B cell (primary cell): ENCODE measurements at regions not wholly inside any gene's neighbourhood (a gene's known extent, or its start where the extent isn't known, plus 50 kb on each side); places are given as distances from the start of the nearest gene placed in this dataset.

ENCODE experiments used
- ATAC-seq: fragments of 200-7000 bp; cut with Tn5 transposase; one replicate; pipeline ENCODE4 v1.10.0; 2021; ENCODE audit warnings: low read depth, mild to moderate bottlenecking, moderate number of reproducible peaks, moderate library complexity
- CTCF ChIA-PET: fragments of 350-600 bp; sonication (Branson Sonifier 250); formaldehyde crosslinking; loops from one replicate; lab custom pipeline; 2021; ENCODE audit warnings: antibody characterized with exemption, inconsistent platforms; lab: Charles Lee
- POLR2A ChIA-PET: fragments of 350-600 bp; sonication (Branson Sonifier 250); formaldehyde crosslinking; loops from one replicate; lab custom pipeline; 2021; ENCODE audit warnings: antibody characterized with exemption; lab: Charles Lee
- DNase-seq: peaks from one replicate; pipeline ENCODE4 v3.0.0; 2013
- H2AFZ ChIP-seq: 2 replicates; pipeline ENCODE4 v1.6.1; 2012; ENCODE audit warnings: mild to moderate bottlenecking, low read depth, low read length; ENCODE audit not compliant: insufficient read depth, poor library complexity, severe bottlenecking
- H3K27ac ChIP-seq, 2 donors: 1 replicate in 1 of 2; 2 replicates in 1 of 2; pipeline ENCODE4 v1.5.1; 2012 to 2013; ENCODE audit warnings: low read length in 2 of 2, mild to moderate bottlenecking in 2 of 2, moderate library complexity in 1 of 2
- H3K27me3 ChIP-seq, 4 experiments: fragments of 200-600 bp in 1 of 4; sonication (generic) in 1 of 4; replicated peaks in 1 of 4; 1 replicate in 2 of 4; 2 replicates in 2 of 4; pipeline versions ENCODE4 v1.6.1 to v1.7.0; 2013 to 2016; ENCODE audit warnings: low read length in 3 of 4, mild to moderate bottlenecking in 2 of 4, mixed read lengths in 1 of 4, moderate library complexity in 1 of 4; ENCODE audit not compliant: insufficient read depth in 4 of 4, control insufficient read depth in 3 of 4; ENCODE audit errors: control extremely low read depth in 1 of 4
- H3K36me3 ChIP-seq, 2 experiments: replicated peaks in 1 of 2; 1 replicate in 1 of 2; 2 replicates in 1 of 2; pipeline versions ENCODE4 v1.6.1 to v1.7.1; 2013; ENCODE audit warnings: low read length in 1 of 2; ENCODE audit not compliant: insufficient read depth in 2 of 2, control insufficient read depth in 1 of 2; ENCODE audit errors: control extremely low read depth in 1 of 2, extremely low read depth in 1 of 2
- H3K4me1 ChIP-seq, 2 donors: fragments of 200-600 bp in 1 of 2; sonication (generic) in 1 of 2; 1 replicate in 1 of 2; 2 replicates in 1 of 2; pipeline versions ENCODE4 v1.5.1 to v1.6.1; 2013 to 2017; ENCODE audit warnings: low read length in 2 of 2; ENCODE audit not compliant: control insufficient read depth in 2 of 2, insufficient read depth in 2 of 2
- H3K4me2 ChIP-seq: replicated peaks from 2 replicates; pipeline ENCODE3; 2012; ENCODE audit warnings: mild to moderate bottlenecking, low read depth, low read length; ENCODE audit not compliant: poor library complexity, severe bottlenecking
- H3K4me3 ChIP-seq, 5 experiments: fragments of 200-600 bp in 1 of 5; sonication (generic) in 1 of 5; 1 replicate in 3 of 5; 2 replicates in 2 of 5; pipeline versions ENCODE4 v1.5.1 to v1.7.0; 2011 to 2016; ENCODE audit warnings: low read length in 4 of 5, mild to moderate bottlenecking in 4 of 5, low read depth in 2 of 5, control low read depth in 1 of 5, moderate library complexity in 1 of 5; ENCODE audit not compliant: insufficient read depth in 1 of 5; ENCODE audit errors: control extremely low read depth in 1 of 5, extremely low read depth in 1 of 5
- H3K79me2 ChIP-seq: fragments of 200-600 bp; sonication (generic); one replicate; pipeline ENCODE4 v1.6.0; 2016; ENCODE audit warnings: low read length; ENCODE audit not compliant: control insufficient read depth, insufficient read depth
- H3K9ac ChIP-seq: fragments of 200-600 bp; sonication (generic); 2 replicates; pipeline ENCODE4 v1.6.1; 2017; ENCODE audit warnings: mild to moderate bottlenecking, low read length, moderate library complexity
- H3K9me3 ChIP-seq, 3 donors: one replicate each; pipeline versions ENCODE4 v1.6.1 to v1.7.1; 2013; ENCODE audit warnings: low read length in 2 of 3; ENCODE audit not compliant: control insufficient read depth in 2 of 3, insufficient read depth in 1 of 3; ENCODE audit errors: control extremely low read depth in 1 of 3
- H4K20me1 ChIP-seq: 2 replicates; pipeline ENCODE4 v1.6.0; 2012; ENCODE audit warnings: mild to moderate bottlenecking, low read length; ENCODE audit not compliant: insufficient read depth, control insufficient read depth, poor library complexity, severe bottlenecking
- H3K27ac Mint-ChIP-seq: one replicate; pipeline ENCODE4 v1.8.0; 2021; ENCODE audit warnings: mixed read lengths
- H3K27me3 Mint-ChIP-seq: one replicate; pipeline ENCODE4 v1.8.0; 2021; ENCODE audit warnings: mixed read lengths
- H3K4me1 Mint-ChIP-seq: one replicate; pipeline ENCODE4 v1.8.0; 2021; ENCODE audit warnings: mixed read lengths
- H3K4me3 Mint-ChIP-seq: one replicate; pipeline ENCODE4 v1.8.0; 2021; ENCODE audit warnings: mixed read lengths
- H3K9me3 Mint-ChIP-seq: one replicate; pipeline ENCODE4 v1.8.0; 2022; ENCODE audit warnings: mixed read lengths; ENCODE audit not compliant: insufficient read depth
- EZH2 ChIP-seq: IDR thresholded peaks from 2 replicates; pipeline ENCODE4 v1.6.1; 2012; ENCODE audit warnings: borderline replicate concordance, low read depth, mild to moderate bottlenecking, moderate library complexity, low read length; ENCODE audit not compliant: insufficient read depth, poor library complexity, severe bottlenecking
- WGBS: methylation state at CpG from one replicate; pipeline ENCODE4 v1.1.5; 2013; ENCODE audit warnings: missing lambda C conversion rate; ENCODE audit not compliant: insufficient coverage; 5-methylcytosine and 5-hydroxymethylcytosine counted together
- intact Hi-C: fragments of 100-400 bp; cut with micrococcal nuclease; formaldehyde crosslinking; loops from one replicate; pipeline ENCODE4 v1.10.0; 2022
- TF ChIP-seq, protein P1 (sequence below): fragments of 200-600 bp; IDR thresholded peaks from one replicate; pipeline ENCODE4 v1.8.0; 2022; ENCODE audit warnings: antibody characterized with exemption, mild to moderate bottlenecking

DNA sequence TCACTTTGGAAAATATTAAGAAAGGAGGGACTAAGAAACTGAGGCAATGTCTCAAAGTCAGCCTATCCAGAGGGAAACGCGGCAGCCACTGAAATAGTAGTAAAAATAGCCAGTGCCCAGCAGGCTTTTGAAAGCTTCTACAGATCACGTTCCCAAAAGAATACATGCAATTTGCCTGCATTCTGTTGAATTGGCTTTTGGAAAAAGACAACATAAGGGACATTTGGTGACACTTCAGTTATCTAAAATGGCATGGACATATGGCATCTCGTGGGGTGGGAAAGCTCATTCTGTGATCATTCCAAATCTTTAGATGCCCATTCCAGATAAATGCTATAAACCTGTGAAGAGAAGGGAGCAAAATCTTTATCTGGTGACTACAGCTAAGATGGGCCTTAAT, 82.8 kb upstream of the PDE1C start:
- no peaks in the 10 kb centered on the region for H3K27me3 ChIP-seq
- Mint-ChIP-seq H3K4me1 (no peaks in the 10 kb centered on the region), H3K27ac (no peak overlapping the region), H3K27me3 (no peaks in the 10 kb centered on the region), H3K9me3 (no peaks in the 10 kb centered on the region), H3K4me3 (no peak overlapping the region)
- H3K4me2 ChIP-seq = no peak overlapping the region
- 91% methylated on average over 3 of the region's 4 CpGs for WGBS
- H3K36me3 ChIP-seq = no peaks in the 10 kb centered on the region
- H3K9me3 ChIP-seq = peaks cover 0 to 7% (median 0%) of the 10 kb centered on the region in 3 donors
- no peak overlapping the region for H2AFZ ChIP-seq
- DNase-seq = no peak
- ATAC-seq = no peak
- intact Hi-C loops = no loop called here
- no peak for TF ChIP-seq EZH2
- TF ChIP-seq, protein P1, sequence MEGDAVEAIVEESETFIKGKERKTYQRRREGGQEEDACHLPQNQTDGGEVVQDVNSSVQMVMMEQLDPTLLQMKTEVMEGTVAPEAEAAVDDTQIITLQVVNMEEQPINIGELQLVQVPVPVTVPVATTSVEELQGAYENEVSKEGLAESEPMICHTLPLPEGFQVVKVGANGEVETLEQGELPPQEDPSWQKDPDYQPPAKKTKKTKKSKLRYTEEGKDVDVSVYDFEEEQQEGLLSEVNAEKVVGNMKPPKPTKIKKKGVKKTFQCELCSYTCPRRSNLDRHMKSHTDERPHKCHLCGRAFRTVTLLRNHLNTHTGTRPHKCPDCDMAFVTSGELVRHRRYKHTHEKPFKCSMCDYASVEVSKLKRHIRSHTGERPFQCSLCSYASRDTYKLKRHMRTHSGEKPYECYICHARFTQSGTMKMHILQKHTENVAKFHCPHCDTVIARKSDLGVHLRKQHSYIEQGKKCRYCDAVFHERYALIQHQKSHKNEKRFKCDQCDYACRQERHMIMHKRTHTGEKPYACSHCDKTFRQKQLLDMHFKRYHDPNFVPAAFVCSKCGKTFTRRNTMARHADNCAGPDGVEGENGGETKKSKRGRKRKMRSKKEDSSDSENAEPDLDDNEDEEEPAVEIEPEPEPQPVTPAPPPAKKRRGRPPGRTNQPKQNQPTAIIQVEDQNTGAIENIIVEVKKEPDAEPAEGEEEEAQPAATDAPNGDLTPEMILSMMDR = no peak
- POLR2A ChIA-PET = no interaction called here
- no peak overlapping the region for H3K9ac ChIP-seq
- H3K79me2 ChIP-seq = no peaks in the 10 kb centered on the region
- H3K4me1 ChIP-seq = no peaks in the 10 kb centered on the region
- no peak overlapping the region for H3K4me3 ChIP-seq
- no peak overlapping the region for H3K27ac ChIP-seq
- CTCF ChIA-PET = no interaction called here
- H4K20me1 ChIP-seq = no peaks in the 10 kb centered on the region

DNA sequence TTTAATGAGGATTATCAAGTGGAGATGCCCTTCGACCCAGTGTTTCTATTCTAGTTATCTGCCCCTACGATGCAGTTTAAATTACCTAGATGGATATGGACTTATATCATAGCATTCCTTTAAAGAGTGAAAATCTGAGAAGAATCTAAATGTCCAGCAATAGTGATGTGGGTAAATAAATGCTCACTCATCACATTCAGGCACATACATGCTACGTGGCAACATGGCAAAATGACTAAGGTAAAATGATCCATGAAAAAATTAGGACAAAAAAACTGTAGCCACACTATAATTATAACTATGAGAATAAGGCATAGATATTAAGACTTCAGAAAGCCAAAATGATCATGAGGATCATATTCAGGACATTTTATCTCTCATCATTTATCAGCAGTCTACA, 82.4 kb upstream of the PDE1C start:
- no peak overlapping the region for H2AFZ ChIP-seq
- intact Hi-C loops = no loop called here
- H3K27me3 ChIP-seq = no peaks in the 10 kb centered on the region
- WGBS = no CpG with 5 or more reads among the region's 3 CpGs
- H3K27ac ChIP-seq = no peak overlapping the region
- Mint-ChIP-seq H3K4me3 (no peak overlapping the region), H3K4me1 (no peaks in the 10 kb centered on the region), H3K27me3 (no peaks in the 10 kb centered on the region), H3K9me3 (no peaks in the 10 kb centered on the region), H3K27ac (no peak overlapping the region)
- CTCF ChIA-PET = no interaction called here
- H4K20me1 ChIP-seq = no peaks in the 10 kb centered on the region
- no peaks in the 10 kb centered on the region for H3K4me1 ChIP-seq
- no peak overlapping the region for H3K4me2 ChIP-seq
- peaks cover 0 to 7% (median 0%) of the 10 kb centered on the region in 3 donors for H3K9me3 ChIP-seq
- POLR2A ChIA-PET = no interaction called here
- H3K9ac ChIP-seq = no peak overlapping the region
- H3K79me2 ChIP-seq = no peaks in the 10 kb centered on the region
- H3K4me3 ChIP-seq = no peak overlapping the region
- ATAC-seq (no peak), DNase-seq (no peak)
- no peaks in the 10 kb centered on the region for H3K36me3 ChIP-seq
- TF ChIP-seq, protein P1 = no peak
- TF ChIP-seq EZH2 = no peak
